Fibroblast of peridontal ligament (primary cell): ENCODE measurements at regions not wholly inside any gene's neighbourhood (a gene's known extent, or its start where the extent isn't known, plus 50 kb on each side); places are given as distances from the start of the nearest gene placed in this dataset.
A peak's percentile ranks its signal among the peaks of the same experiment; 100 is the strongest.
"Not testable (repeated sequence)": the region's sequence is repeated elsewhere in the genome, so short reads cannot be mapped to it uniquely, and the experiment has no call there.

Experiments used
- DNase-seq: peaks from one replicate; pipeline ENCODE4 v3.0.0-alpha.2; 2010; ENCODE audit errors: extremely low read depth

DNA sequence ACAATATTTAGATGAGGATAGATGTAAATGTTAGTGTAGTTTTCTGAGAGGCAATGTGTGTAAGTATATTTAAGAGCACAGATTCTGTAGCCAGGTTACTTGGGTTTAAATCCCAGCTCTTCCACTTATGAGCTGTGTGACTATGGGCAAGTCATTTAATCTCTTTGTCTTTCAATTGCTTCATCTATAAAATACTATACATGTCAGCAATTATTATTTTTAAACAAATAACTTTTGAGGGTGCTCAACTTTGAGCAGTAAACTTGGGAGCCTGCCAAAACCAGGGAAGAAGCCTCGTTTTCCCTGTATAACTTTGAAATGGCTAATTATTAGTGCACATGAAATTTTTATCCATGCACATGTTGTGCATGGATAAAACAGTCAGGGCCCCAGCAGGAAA, 222.8 kb downstream of the FOXD2 start:
- no peak for DNase-seq

DNA sequence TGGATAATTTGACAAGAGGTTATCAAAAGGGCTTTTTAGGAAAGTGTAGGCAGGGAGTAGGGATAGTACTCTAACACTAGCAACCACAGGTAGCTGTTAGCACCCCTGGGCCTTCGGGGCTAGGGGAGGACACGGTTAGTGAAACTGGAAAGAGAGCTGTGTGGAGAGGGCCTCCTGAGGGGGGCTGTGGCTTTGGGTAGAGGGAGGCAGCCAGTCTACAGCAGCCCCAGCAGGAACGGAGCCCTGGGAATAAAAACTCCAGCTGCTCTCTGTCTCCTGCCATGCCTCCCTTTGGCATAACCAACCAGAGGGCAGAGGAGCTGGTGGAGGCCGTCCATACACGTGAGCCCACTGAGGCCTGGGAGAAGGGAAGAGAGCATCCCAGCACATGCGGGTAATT, 223.2 kb downstream of the FOXD2 start:
- no peak for DNase-seq

DNA sequence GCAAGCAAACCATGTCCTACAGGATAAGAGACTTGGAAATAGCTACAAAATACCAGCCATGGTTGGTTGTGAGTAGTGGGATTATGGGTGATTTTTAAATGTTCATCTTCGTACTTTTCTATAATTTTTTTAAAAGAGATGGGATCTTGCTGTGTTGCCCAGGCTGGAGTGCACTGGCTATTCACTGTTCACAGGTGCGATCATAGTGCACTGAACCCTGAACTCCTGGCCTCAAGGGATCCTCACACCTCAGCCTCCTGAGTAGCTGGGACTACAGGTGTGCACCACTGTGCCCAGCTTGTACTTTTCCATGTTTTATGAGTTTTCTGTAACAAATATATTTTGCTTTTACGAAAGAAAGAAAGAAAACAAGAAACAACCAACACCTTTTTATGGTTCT, 224.2 kb downstream of the FOXD2 start:
- DNase-seq = no peak

DNA sequence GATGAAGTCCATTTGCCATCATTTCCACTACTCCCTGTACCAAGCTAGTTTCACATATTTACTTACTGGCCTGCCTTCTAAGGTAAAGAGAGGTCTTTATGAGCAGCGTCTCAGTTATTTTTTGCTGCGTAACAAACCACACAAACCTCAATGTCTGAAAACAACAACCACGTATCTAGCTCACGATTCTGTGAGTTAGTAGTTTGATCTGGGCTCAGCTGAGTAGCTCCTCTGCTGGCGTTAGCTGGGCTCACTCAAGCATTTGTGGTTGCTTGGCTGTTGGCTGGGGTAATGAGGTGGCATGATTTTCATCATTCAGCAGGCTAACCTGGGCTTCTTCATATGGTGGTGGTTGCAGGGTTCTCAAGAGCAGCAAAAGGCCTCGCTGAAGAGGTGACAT, 225.4 kb downstream of the FOXD2 start:
- peak; percentile 21 for DNase-seq

DNA sequence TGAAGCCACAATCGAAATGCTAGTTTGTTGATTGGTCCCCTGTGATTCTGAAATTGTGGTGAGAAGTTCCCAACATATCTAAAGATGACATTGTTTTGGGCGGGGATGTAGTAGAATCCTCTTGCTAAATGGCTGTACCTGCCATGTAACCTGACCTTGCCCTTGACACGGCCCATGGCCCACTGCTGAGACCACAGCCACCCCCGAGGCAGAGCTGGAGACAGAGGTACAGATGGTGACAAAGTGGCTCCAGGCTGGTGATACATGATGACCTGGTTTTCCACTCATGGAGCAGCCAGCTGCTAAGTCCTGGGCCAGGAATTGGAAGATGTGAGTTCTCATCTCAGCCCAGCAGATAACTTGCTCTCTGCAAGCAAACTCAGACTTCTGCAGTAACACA, 226.5 kb downstream of the FOXD2 start:
- DNase-seq = no peak

DNA sequence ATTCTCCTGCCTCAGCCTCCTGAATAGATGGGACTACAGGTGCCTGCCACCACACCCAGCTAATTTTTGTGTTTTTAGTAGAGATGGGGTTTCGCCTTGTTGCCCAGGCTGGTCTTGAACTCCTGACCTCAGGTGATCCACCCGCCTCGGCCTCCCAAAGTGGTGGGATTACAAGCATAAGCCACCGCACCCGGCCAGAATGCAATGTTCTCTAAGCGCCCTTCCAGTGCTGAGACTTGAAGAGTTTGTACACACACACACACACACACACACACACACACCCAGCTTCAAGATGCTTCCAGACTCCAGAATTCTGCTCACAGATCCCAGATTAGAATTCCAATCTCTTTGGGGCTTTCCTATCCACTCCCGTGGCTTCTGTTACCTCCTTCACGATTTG, 227.1 kb downstream of the FOXD2 start:
- DNase-seq = not testable (repeated sequence)

DNA sequence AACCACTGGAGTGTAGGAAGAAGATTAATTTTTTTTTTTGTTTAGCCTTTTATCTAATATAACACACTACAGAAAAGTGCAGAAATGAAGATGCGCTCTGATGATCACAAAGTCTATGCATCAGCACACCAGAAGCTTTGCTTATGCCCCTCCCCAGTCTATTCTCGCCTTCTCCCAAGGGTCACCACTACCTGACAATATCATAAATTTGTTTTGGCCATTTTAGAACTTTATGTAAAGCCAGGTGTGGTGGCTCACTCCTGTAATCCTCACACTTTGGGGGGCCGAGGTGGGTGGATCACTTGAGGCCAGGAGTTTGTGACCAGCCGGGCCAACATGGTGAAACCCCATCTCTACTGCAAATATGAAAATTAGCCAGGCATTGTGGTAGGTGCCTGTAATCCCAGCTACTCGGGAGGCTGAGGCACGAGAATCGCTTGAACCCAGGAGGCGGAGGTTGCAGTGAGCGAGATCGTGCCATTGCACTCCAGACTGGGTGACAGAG, 231.3 kb downstream of the FOXD2 start:
- DNase-seq = no peak

DNA sequence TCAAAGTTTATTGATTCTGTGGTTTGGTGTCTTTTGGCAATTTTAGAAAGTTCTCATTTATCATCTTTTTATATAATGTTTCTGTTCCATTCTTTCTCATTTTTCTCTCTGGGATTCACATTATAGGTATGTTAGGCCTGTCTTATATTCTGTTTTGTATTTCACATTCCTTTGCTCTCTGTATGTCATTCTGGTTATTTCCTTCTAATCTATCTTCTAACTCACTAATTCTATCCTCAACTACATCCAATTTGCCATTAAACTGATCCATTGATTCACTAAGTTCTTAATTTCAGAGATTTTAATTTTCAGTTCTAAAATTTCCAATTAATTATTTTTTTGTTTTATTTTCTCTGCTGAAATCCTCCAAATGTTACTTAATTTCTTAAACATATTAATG, 234.8 kb downstream of the FOXD2 start:
- no peak for DNase-seq

DNA sequence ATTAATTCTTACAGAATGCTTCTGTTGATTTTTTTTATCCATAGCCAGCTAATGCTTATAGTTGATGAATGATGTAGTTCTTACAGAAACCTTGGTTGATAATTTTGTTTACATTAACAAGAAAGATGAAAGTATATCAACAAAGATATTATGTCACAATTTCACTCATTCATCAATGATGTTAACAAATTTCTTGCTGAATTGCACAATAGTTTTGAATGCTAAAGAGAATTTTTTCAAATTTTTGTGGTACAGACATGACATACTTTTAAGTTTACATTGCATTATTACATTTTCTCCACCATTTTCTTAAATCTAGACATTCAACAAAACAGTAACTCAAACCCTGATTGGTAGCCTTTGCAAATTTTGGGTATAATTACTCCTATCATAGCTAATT, 236.3 kb downstream of the FOXD2 start:
- DNase-seq = no peak

DNA sequence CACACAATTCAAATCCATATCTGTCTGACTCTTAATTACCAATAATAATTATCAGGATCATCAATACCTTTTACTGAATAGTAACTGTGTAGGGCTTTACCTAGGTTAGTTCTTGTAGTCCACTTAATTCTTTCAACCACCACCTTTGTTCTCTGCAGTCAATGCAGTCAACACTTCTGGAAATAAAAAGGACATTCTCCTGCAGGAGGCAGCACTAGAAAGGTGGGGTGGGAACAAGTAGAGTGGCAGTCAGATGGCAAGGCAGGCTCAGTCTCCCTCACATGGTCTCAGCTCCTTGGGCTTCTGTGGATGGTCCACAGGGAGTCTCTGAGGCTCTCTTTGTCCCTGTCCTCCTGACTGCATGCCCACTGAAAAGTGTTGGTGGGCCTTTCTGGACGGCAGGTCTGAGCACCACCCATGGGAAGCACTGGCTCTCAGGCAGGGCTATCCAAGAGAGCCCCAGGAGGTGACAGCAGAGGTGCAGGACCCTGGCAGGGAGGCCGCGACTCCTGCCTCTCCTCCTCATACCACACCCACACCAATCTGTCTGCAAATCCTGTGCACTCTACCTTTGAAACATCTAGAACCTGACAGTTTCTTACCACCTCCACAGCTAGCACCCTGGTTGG, 237.3 kb downstream of the FOXD2 start:
- no peak for DNase-seq

DNA sequence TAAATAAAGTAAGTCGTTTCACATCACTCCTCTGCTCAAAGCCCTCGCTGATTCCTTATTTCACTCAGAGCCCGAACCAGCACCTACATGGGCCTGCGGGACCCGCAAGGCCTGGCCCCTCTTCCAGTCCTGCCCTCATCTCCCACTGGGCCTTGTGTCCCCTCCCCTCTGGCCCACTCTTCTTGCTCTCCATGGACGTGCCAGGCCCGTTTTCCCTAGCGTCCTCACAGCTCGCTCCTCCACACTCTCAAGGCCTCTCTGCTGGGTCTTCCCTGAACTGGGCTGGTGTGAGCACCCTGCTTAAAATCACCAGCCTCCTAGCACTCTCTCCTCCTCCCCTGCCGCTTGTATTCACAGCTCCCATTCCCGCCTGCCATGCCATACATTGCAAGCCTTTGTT, 237.9 kb downstream of the FOXD2 start:
- DNase-seq = no peak

DNA sequence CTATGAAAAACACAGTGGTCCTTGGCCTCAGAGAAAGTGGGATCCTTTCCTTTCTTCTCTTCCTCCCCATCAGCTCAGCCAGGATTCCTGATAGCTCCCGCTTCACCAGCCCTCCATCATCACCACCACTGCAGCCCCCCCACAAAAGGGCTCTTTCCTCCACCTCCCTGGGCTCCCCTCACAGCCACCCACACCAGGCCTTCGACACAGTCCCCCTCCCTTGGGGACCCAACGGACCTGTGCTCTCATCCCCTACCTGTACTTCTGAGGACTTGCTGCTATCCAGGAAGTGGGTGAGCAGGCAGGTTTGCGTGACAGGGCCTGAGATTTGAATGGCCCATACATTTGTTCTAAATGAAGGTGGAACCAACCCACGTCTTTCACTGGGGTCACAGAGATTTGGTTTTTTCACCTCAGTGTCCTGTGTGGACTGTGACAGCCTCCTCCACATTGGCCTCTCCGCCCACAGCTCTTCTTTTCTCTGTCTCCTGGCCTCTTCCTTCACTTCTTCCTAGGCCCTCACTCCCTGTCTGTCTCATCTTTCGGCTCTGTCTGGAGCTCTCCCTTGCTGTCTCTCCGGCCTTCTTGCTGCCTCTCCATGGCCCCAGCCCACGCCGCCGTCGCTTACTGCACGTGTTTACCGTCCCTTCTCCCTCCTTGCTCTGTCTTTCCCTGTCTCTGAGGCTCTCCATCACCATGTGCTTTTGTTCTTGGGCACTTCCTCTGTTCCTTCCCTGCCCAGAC, 238.6 kb downstream of the FOXD2 start:
- DNase-seq = no peak

DNA sequence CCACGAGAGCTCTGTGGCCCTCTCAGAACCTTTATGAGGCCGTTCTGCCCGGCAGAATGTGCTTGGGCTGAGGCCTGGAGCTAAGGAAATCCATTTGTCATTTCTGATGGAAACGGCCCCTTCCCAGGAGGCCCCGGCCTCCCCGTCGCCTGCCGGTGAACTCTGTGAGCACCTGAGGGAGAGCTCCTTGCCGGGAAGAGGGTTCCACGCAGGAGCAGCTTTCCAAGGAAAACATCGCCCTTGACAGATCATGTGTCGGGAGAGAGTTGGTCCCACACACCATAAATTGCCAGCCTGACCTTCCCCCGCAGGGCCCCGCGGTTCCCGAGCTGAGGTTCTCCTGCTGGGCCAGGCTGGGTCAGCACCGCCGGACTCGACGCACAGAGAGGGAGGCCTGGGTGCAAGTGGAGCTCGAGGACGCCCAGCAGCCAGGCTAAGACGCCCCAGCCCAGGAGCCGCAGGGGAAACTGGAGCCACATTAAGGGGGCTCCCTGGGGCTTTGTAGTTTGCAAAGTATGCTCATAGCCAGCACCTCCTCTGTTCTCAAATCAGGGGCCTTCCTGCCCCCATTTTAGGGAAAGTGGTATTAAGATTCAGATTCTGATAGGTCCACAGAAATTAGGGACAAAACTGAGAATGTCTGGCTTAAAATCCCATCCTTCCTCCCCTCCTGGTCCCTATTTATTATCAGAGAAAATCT, 239.5 kb downstream of the FOXD2 start:
- no peak for DNase-seq

DNA sequence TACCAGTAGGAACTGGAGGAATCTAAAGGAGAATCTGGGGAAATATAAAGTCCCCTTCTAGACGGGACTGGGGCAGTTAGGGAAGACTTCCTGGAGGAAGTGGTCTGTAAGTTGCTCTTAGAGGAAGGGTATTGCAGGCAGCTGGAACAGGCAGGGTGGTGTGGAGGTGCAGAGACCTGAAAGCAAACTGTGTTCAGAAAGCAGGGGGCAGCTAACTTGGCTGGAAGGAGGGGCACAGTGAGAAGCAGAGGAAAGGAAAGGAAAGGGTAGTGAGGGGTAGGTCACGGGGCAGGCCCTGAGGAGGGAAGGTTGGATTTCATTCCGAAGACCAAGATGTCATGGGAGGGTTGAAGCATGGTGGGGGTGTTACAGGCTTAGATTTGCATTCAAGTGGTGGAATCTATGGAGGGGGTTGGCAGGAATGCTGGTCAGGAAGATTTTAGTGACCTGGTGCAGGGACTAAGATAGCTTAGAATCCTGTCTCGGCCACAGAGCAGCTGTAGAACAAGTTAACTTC, 240.7 kb downstream of the FOXD2 start:
- DNase-seq = no peak

DNA sequence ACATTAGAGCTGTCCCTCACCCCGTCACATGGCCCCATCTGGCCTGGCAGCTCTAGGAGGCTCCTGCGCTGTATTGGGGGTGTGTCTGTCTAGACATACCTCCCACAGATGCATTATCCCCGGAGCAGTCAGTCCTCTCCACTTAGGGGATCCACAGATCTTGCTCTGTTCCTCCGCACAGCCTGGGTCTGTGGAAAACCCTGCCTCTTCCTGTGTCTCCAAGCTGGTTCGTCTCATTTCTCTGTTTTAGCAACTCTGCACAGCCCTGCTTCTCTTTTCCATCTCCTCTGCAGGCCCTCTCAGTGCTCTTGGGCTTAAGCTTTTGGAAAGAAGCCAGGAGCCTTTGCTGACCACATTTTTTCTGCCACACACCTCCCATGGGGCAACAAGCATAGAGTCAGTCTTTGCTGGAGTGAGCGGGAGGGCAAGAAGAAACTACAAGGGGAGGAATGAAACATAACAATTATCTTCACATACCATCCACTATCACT, 241.5 kb downstream of the FOXD2 start:
- peak; percentile 61 for DNase-seq

DNA sequence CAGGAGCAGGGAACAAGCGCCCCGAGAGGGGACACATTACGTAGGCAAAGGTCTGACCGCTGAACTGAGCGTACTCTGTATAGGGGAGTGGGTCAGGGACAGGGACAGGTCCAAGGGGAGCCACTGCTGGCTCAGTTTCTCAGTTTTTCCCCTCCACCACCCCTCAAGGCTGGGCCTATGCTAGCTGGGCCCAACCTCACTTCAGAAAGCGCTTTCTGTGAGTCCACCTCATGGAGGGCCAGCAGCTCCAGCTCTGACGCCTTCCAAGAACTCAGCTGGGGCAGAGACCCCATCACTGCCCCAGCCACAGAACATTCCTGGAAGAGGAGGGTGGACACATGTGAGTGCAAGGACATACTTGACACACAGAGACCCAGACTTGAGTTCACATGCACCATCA, 242.0 kb downstream of the FOXD2 start:
- no peak for DNase-seq

DNA sequence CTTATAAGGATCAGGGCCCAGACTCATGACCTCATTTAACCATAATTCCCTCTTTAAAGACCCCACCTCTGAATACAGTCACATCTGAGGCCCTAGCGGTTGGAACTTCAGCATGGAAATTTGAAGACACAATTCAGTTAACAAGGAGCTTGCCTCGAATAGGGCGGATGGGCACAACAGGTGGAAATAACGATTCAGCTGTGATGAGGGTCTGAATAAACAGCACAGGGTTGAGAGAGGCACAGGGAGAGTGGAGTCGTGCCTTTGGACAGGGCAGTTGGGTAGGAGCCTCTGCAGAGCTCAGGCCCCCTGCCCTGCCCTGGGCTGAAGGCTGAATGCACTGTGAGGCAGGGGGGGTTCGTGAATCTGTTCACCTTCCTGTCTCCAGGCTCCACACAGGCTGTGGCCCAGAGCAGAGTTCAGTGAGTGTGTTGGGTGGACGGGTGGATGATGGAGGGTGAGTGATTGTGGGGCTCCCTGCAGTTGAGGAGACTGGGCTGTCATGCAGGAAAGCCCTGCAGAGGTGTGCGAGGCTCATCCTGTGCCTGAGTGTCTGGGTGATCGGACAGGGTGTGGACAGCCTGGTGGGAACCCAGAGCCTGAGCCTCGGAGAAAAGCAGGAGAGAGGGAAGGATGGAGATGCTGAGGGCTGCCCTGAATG, 243.1 kb downstream of the FOXD2 start:
- no peak for DNase-seq

DNA sequence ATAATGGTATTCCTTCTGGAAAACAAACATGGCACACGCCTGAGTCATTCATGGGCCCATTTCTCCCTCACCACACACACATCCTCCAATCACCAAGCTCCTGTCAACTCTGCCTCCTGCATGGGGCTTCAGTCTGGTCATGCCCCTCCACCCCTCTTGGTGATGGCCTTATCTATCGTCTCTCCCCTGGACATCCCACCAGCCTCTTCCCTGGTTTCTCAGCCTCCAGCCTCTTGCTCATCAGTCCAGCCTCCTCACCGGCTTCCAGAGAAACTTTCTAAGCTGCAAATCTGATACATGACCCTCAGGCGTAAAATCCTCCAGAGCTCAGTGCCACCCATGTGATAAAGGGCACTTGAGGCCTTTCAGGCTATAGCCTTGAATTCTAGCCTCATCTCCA, 243.9 kb downstream of the FOXD2 start:
- DNase-seq = no peak

DNA sequence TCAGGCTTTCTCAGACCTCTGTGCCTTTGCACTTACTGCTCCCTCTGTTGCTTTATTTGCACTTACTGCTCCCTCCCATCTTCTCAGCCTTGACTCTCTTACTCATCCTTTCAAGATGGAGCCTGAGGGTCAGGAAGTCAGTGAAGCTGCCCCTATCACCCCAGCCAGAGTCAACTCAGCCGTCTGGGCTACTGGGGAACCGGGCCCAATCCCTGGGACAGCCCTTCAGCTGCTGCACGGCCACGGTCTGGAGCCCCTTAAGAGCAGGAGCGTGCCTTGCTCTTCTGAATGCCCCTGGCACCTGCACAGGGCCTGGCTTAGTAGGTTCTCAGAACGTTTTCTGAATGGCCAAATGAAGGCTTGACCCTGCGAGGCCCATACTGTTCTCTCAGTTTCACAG, 244.4 kb downstream of the FOXD2 start:
- DNase-seq = no peak

DNA sequence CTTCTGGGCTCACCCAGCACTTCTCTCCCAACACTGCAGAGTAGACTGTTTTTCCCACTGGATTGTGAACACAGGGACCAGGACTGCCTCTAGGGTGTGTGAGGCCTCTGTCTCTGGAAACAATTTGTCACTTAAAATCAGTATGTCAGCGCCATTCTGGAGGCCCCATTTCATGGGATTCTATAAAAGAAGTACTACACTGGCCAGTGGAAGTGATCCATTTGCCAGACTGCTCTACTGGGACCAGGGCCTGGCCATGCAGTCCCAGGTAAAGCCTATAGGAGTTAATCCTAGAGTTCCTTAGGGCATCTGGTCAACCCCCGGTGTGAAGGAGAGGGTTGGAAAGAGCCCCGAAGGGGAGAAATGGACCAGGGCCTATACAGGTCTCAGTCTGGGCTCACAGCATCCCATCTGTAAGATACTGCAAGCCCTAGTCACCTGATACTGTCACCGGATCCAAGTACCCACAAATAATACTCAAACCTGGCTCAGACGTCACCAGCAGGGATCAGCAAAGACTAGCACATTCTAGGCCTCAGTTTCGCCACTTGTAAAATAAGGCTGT, 245.0 kb downstream of the FOXD2 start:
- no peak for DNase-seq

DNA sequence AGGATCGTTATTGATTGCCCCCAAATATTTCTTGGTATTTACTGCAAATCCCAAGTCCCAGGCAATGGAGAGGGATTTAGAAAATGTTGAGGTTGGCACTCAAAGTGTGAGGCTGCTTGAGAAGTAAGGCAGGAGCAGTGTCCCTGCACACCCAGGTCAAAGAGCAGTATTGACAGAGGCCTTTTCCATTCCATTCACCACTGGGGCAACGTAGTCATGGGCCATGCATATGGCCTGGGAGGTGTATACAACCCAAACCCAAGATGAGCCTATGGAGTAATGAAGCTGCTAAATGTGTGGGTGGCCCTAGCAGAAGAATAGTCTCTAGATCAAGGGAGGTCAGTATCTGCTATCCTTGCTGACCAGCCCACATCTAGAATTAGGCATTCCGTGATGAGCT, 245.6 kb downstream of the FOXD2 start:
- no peak for DNase-seq

DNA sequence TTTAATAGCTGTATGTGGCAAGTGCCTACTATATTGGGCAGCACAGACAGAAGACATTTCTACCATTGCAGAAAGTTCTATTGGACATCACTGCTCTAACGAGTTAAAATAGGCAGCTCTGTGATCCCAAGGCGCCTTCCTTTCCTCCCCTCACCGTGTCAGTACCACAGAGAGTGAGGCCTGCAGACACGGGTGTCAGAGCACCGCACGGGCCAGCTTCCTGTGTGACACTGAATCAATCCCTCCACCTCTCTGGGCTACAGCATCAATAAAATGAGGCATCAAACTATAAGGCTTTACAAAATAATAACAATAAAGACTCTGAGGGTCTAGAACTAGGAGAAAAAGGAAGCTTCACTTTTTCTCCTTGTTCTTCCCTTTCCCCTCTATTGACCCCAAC, 246.7 kb downstream of the FOXD2 start:
- DNase-seq = no peak
